ENCODE measurements at regions not wholly inside any gene's neighbourhood (a gene's known extent, or its start where the extent isn't known, plus 50 kb on each side); places are given as distances from the start of the nearest gene placed in this dataset.

DNA sequence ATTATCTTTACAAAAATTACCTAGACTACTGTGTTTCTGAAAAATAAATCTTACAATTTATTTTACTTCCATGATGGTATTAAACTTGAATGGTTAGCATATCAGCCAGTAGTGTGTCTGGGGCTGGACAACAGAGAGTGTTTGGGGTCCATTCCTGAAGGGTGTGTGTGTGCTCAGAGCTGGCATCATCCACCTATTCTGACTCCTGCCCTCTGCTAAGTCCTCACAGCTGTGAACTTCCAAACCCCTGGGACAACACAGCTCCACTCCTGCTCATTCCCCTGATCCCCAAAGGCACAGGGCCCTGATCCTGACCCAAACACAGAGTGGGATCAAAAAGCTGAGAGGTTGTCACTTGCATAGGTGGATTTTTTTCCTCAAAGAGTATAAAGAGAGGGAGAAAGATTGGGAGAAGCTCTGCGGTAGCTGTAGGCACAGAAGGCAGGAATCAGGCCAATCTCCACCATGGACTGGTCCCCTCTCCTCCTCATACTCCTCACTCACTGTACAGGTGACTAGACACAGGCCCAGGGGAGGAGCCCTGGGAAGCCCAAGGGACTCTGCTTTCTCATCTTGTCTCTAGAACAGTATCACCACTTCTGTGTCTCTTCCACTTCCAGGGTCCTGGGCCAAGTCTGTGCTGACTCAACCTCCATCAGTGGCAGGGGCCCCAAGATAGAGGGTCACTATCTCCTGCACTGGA lies 55.7 kb upstream of the TOP3B start:
- no peak for DNase-seq (ENCODE audit: low spot score)

DNA sequence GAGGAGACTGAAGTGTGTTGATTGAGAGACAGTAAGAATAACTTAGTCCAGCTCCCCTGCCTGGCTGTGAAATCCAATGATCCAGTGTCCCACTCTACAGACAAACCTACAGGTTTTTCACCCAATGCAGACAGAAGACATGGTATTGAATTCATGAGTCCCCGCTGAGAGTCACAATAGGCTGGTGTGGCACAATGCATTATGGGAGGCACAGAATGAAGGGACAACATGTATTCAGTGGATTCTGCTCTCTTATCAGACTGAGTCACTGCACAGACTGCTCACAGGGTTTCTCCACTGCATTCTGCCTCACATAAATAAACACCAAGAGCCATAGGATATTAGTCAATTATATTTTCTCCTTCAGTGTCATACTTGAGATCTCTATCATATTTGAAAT lies 55.2 kb upstream of the TOP3B start:
- no peak for DNase-seq (ENCODE audit: low spot score)

DNA sequence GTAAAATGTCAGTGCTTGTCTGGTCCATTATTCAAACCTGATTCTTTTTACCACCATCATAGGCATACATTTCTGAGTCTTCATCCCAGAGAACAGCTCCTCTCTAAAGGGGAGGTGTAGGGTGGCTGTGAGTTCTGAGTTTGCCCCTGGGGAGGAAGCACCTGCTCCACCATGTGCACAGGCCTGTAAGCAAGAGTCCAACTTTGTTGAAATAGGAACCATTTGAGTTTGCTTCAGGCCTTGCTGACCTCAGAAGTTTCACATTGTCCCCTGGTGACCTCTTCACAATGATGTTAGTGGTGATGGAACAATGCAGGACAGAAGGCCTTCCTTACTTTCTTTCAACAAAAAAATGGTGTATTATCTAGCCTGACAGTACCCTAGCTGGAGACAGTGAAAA lies 54.6 kb upstream of the TOP3B start:
- no peak for DNase-seq (ENCODE audit: low spot score)

DNA sequence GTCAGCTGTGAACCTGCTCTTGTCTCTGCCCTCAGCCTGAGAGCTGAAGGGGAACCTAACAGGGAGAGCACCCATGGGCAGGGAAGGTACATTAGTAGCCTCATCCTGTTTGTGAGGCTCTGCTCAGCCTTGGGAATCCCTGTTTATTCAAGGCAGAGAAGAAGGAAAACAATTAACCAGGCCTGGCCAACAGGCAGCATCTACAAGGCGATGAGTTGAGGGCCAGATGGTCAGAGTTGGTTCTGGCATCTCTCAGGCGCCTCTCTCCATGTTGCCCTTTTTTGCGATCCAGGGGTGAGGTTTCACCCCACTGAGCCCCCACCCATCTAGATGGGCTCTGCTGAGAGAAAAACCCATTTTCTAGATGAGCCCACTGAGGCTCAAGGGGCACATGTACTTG lies 54.0 kb upstream of the TOP3B start:
- no peak for DNase-seq (ENCODE audit: low spot score)

DNA sequence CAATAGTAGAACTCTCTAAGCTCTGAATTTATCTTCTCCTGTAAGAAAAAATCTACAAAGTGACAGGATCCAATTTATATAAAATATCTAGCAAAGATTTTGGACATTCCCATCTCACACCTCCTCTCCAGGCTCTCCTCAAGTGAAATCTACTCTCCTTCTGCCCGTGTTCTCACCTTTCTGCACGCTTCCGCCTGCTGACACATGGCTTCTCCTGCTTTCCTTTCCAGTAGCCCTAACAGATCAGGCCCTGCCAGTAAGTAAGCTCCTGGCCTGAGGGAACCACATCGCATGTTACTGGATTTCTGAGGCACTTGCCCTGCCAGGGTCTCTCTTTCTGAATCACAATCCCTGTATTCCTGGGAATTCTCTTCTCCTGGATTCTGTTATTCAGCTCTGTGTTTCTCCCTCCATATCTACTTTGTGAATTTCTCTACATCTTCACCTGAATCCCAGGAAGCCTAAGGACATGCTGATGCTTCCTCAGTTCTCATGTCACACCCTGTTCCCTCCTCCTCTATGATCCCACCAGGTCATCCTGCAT lies 53.3 kb upstream of the TOP3B start:
- no peak for DNase-seq (ENCODE audit: low spot score)

DNA sequence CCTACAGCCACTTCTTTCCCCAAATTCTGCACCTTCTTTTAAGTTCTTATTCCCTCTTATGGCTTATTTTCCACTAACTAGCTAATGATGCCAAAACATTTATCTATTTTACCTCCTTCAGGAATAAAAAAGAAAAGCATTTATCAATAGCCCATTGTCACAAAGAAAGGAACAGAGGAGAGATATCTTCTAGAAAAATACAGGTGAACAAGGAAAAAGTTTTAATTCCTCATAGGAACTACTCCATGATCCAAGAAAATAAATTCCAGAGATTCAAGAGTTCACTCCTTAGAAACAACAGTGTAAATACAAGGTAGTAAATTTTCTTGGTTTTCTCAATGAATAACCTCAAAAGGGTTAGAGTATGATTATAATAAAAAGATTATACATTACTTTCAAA lies 52.6 kb upstream of the TOP3B start:
- no peak for DNase-seq (ENCODE audit: low spot score)

DNA sequence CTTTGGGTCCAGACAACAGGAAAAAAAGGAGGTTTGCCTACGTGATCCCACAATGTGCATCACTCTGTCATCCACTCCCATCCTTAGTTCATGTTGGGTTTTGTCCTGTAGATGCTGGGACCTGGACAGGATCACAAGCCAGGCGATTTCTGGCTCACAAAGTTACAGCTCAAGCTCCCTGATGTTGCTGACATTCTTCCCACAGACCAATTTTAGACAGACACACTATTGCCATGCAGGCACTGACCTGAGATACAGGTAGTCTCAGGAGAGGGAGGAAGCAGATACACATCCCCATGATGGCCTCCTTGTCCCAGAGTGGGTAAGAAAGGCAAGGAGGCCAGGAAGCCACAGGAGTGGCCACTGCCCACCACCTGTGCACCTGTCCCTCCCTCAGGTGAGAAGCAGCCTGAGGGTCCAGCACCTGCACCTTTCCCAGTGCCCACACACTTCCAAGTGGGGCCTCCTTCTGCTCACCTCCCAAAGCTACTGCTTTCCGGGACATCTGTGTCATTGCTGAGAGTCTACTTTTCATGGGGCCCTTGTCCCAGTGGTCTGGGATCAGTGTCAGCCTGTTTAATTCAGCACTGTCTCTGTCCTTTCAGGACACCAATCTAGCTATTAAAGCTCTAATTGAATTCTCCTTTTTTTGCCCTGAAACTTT lies 52.0 kb upstream of the TOP3B start:
- DNase-seq (ENCODE audit: low spot score) = no peak

DNA sequence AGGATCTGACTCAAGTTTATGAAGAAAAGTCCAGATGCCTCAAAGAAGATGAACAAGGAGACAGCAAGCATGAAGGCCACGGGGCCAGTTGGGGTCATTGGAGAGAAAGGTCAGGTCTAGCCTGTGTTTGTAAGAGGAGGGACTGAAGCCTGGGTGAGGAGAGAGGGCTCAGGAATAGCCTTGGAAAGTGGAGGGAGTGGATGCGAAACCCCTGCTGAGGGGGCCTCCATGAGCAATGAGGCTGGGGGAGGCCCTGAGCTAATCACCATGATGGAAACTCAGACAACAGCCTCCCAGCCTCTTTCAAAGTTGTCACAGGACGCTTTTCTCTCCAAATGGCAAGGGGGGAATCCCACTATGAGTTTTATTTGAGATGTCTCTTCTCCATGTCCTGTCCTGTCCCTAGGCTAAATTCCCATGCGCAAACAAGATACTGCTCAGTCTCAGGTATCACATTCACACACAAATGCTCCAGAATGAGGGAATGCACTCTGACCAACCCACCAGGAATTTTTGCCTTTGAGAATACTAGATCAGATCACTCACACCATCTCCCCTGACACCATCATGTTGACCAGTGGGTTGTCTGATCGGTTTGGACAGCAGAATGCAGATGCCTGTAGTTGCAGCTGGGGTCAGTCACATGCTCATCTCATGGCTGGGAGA lies 51.3 kb upstream of the TOP3B start:
- DNase-seq (ENCODE audit: low spot score) = no peak

DNA sequence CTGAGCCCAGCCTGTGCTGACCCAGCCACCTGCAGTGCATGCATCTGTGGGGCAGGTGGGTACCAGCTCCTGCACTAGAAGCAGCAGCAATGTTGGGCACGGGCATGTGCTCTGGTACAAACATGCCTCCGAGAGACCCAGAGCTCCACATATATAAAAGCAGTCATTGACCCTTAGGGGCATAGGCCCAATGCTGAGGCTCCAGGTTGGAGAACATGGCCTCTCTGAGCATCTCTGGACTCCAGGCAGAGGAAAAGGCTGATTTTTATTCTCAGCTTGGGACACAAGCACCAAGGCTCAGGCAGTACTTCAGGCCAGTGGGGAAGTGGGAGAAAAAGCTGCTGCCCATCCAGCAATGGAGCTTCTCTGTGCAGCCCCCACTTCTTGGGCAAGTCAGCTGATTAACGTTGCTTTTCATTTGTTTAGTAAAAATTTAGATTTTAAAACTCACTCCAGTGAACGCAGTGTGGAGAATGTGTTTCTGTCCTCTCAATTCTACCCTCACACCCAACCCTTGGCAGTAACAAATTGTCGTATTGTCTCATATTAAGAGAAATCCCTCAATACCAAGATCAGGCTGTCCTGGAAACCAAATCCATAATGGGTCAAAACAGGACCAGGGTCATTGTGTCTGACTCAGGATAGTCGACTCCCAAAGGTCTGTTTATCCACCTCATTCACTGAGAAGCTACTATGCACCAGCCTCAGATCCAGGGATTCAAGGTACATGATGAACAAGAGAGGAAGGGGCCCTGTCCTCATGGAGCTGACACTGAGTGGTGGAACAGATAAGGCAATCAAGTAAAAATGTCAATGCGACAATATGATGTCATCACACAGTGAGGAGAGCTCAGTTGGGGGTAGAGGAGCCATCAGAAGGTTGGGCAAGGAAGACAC lies 50.6 kb upstream of the TOP3B start:
- no peak for DNase-seq (ENCODE audit: low spot score)

DNA sequence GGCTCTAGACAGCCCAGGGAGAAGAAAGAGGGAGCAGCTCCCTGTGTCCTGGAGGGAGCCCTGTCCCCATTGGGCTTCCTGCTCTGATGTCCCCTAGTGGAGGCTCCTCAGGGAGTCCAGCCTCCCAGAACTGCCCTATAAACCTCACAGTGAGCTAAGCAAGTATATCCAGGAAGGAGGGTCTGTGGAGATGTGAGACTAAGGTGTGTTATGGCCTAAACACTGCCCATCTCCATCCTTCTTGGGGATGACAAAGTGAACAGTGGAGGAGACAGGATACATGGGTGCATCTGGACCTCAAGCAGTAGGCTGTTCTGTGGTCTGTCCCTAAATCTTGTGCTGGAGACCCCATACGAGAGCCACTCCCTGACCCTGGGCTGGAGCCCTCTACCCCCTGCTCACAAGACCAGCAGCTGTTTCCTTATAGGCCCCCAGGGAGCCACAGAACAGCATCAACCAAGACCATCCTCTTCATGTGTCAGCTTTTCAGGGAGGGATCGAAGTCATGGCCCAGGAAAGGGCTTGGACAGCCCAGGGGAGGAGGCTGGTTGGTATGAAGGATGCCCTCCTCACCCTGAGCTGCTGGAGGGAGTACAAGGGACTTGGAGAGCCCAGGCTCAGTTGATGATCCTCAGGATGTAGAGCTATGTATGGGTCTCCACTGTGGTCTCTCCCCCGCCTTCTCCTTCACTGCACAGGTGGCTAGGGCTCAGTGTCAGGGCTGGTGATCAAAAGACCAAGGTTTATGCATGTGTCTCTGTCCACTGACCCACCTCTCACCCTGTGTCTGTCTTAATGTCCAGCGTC lies 49.7 kb upstream of the TOP3B start:
- no peak for DNase-seq (ENCODE audit: low spot score)

All from ecto neural progenitor cell (in vitro differentiated cells).